ENCODE measurements at regions not wholly inside any gene's neighbourhood (a gene's known extent, or its start where the extent isn't known, plus 50 kb on each side); places are given as distances from the start of the nearest gene placed in this dataset.

- DNase-seq = no peak
These were observed 193.6 kb upstream of the FSCB start for GRCh38 chr14:44700694-44701093.

DNA sequence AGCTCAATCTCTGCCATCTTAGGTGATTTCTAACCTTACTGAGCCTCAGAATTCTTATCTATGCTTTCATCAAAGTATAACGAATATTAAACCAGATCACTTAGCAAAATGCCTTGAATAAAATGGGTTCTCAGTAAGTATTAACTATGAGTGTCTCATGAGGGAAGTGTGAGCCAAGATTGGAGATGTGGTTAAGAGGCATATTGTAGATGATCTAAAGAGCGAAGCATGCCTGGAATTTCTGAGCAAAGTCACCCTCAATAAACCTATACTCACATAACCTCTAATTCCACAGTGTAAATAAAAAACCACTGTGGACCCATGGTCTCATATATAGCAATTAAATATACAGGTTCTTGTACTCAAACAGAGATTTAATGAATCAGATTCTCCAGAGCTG lies 193.1 kb upstream of the FSCB start:
- no peak for DNase-seq

- no peak for DNase-seq
These were observed 192.3 kb upstream of the FSCB start for GRCh38 chr14:44699391-44699790.

- no peak for DNase-seq
These were observed 162.4 kb upstream of the FSCB start for GRCh38 chr14:44669496-44669895.

DNA sequence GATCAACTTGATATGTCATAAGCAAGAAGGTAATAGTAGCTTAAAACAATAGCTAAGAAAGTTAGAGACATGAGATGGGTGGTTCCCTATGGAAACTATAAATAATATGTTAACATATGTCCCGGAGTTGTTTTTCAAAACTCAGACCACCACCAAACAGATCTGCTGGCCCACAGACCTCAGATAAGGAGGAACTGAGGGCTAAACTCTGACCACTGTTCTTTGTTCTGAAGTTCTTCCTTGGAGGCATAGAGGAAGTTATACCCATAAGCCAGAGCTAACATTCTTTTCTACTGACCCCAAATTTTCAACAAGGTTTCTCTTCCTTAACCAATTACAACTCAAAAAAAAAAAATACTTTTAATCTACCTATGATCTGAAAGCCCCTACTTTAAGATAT lies 156.1 kb upstream of the FSCB start:
- DNase-seq = no peak

- no peak for DNase-seq
These were observed 155.3 kb upstream of the FSCB start for GRCh38 chr14:44662250-44662891.

DNA sequence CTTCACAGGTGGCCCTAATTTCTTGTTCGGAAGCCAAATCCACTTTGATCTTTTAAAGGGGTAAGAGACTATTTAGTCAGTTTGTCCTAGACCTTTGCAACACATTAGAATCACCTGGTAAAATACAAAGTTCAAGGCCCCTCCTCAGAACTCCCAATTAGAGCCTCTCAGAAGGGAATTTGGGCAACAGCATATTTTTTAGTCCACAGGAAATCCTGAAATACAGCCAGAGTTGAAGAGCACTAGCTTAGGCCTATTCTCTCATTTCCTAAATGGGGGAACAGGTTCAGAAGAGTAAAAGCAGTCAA lies 151.3 kb upstream of the FSCB start:
- no peak for DNase-seq

- DNase-seq = no peak
These were observed 150.8 kb upstream of the FSCB start for GRCh38 chr14:44657696-44658388.

DNA sequence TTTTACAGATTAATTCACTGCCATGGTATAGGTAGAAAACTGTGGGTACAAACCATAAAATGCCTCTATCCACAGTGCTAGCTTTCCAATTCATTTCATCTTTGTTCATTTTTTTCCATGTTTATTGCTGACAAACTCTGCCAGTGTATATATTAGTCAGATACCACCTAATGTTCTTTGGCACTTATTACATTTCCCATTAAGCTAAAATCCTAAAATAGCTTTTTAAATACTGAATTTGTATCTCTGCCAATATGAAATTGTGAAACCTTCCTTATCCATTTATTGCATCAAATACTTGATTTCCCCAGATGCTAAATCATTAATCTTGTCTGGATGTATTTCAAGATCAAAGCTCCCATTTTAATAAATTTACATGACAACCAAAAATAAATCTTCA lies 150.1 kb upstream of the FSCB start:
- DNase-seq = no peak

GRCh38 chr14:44654591-44654990 lies 147.5 kb upstream of the FSCB start:
- DNase-seq = no peak

- no peak for DNase-seq
These were observed 146.6 kb upstream of the FSCB start for GRCh38 chr14:44653641-44654040.

- DNase-seq = no peak
These were observed 145.6 kb upstream of the FSCB start for GRCh38 chr14:44652640-44653039.

- DNase-seq = no peak
These were observed 142.0 kb upstream of the FSCB start for GRCh38 chr14:44649061-44649460.

DNA sequence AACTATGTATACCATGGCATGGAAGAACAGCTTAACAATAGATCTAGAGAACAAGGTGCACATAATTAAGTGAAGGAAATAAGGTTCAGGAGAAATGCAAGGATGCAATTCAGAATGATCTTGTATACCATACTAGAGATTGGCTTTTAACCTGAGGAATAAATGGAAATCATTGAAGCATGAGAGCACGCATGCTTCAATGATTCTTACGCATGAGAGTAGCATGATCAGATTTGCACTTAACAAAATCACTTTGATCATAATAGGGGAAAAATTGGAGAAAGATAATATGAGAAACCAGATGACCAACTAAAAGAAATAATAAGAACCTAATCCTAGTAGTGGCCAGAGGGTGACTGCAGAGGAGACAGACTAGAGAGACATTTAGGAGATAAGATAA lies 133.3 kb upstream of the FSCB start:
- DNase-seq = no peak

DNA sequence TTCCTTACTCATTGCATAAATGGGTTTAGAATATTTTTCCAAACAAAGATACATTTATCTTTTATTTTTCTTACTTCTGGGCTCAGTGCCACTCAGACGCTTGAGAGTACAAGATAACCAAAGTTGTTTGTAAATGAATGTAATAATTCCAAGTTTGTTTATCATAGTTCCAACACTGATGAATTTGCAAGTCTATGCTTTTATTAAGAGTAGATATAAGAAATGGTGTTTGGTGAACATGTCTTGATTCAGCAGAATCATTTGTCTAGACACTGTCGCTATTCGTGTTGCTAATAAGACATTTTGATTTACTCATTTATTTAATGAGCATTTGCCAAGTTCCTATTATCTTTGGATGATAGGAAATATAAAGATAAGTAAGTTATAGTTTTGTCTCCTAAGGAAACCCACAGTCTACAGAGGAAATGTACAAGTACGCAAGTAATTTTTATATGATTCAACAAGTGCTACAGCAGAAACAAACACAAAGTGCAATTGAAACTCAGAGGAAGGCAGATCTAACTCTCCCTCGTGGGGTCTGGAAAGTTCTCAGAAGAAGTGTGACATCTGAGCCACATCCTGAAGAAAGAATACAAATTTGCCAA lies 132.8 kb upstream of the FSCB start:
- no peak for DNase-seq

DNA sequence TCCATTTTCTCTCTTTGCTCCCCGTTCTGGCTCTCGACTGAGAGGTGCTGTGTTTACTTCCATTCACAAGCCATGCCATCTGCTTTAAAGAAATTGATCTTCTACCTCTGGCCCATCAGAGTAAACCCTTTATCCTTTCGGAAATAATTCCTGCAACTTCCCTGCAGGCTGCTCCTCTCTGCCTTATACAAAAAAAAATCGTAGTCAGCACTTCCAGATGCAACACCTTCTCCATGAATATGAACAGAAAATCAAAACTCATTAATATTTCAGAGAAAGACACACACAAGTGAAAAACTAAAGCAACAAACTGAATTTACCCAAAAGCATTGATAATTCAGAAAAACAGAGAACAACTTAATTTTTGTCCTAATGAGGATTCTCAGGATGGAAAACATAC lies 127.6 kb upstream of the FSCB start:
- DNase-seq = no peak

GRCh38 chr14:44626423-44626822 lies 119.3 kb upstream of the FSCB start:
- DNase-seq = no peak

GRCh38 chr14:44625098-44625497 lies 118.0 kb upstream of the FSCB start:
- DNase-seq = no peak

GRCh38 chr14:44620121-44621019 lies 113.3 kb upstream of the FSCB start:
- no peak for DNase-seq

DNA sequence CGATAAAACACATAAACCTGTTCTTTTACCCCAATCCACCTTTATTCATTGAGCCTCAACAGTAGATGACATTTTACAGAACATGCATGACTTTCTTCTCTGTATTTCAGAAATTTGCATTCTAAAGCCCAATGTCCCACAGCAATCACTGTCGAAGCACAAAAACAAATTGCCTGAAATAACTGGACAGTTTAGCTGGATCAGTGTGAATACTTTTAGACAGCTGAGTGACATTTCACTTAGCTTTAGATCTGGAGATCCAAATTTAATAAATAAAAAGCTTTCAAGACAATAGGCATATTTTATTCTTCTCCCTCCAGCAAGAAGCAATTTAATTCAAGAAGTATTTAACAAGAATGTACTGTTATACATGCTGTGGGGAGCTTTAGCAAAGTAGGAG lies 109.1 kb upstream of the FSCB start:
- no peak for DNase-seq

GRCh38 chr14:44613061-44613712 lies 106.1 kb upstream of the FSCB start:
- no peak for DNase-seq

- no peak for DNase-seq
These were observed 104.9 kb upstream of the FSCB start for GRCh38 chr14:44612002-44612401.

DNA sequence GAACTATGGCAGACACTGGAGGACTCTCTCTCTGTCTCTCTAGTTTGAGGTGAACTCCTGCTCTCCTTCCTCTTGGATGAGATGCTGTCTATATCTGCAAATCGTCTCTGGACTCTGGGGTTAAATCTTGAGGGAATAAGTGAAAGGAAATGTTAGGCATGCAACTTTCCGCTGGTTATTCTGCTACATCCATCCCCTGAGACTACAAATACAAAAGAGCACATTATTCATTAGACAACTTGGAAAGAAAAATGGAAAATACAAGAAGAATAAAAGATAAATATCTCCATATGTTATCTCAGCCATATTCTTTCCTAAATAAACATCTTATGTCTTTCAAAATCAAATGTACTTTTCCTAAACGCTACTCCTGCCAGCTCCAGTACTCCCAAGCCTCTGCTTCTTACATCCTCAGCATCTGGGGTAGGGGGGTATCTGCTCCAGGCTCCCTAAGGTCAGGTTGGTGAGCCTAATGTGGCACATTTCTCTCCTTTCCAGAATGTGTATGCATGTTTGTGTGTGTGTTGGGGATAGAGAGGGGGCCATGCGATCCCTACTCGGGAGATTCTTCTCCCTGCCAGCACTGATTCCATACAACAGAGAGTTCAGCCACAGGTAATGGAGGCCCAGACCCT lies 102.9 kb upstream of the FSCB start:
- no peak for DNase-seq

Measured in RPMI8226 (cell line).